Stimulated activated effector memory CD8-positive, alpha-beta T cell treated with anti-CD3 and anti-CD28 coated beads, Interleukin-12 subunit alpha, Interleukin-12 subunit beta, amount 100 ng/mL, for 72 hours (primary cell): ENCODE measurements at regions not wholly inside any gene's neighbourhood (a gene's known extent, or its start where the extent isn't known, plus 50 kb on each side); places are given as distances from the start of the nearest gene placed in this dataset.
"Not testable (repeated sequence)": the region's sequence is repeated elsewhere in the genome, so short reads cannot be mapped to it uniquely, and the experiment has no call there.

Experiments used
- ATAC-seq: fragments of 150-1000 bp; cut with Tn5 transposase; 2 replicates; pipeline ENCODE4 v1.10.0; 2021
- DNase-seq, 2 donors: peaks; one replicate each; pipeline ENCODE4 v3.0.0; 2021 to 2022; ENCODE audit warnings: low spot score in 2 of 2
- H3K27ac Mint-ChIP-seq: one replicate; pipeline ENCODE4 v1.8.0; 2022; ENCODE audit warnings: mild to moderate bottlenecking, mixed read lengths
- H3K36me3 Mint-ChIP-seq: one replicate; pipeline ENCODE4 v1.8.0; 2022; ENCODE audit warnings: mild to moderate bottlenecking, mixed read lengths
- H3K4me1 Mint-ChIP-seq: one replicate; pipeline ENCODE4 v1.8.0; 2022; ENCODE audit warnings: mixed read lengths
- H3K4me3 Mint-ChIP-seq: one replicate; pipeline ENCODE4 v1.8.0; 2022; ENCODE audit warnings: mild to moderate bottlenecking, mixed read lengths
- H3K9me3 Mint-ChIP-seq: one replicate; pipeline ENCODE4 v1.8.0; 2022; ENCODE audit warnings: mixed read lengths

GRCh38 chr13:112260108-112261055, 115.8 kb upstream of the SPACA7 start:
- Mint-ChIP-seq H3K27ac (no peak overlapping the region), H3K9me3 (peaks cover under 1% of the 10 kb centered on the region), H3K36me3 (no peaks in the 10 kb centered on the region), H3K4me1 (no peaks in the 10 kb centered on the region), H3K4me3 (no peak overlapping the region)
- peak in 1 of 2 donors; percentile 20 for DNase-seq
- ATAC-seq = no peak

- no peak for ATAC-seq
- DNase-seq = peak in 1 of 2 donors; percentile 29
- Mint-ChIP-seq H3K27ac (no peak overlapping the region), H3K36me3 (no peaks in the 10 kb centered on the region), H3K4me3 (no peak overlapping the region), H3K4me1 (no peaks in the 10 kb centered on the region), H3K9me3 (no peaks in the 10 kb centered on the region)
Observed at GRCh38 chr13:112261924-112262323, 114.2 kb upstream of the SPACA7 start.

- DNase-seq = no peak
- H3K9me3 Mint-ChIP-seq = no peaks in the 10 kb centered on the region
- H3K36me3 Mint-ChIP-seq = no peaks in the 10 kb centered on the region
- no peak overlapping the region for H3K4me3 Mint-ChIP-seq
- ATAC-seq = no peak
- no peak overlapping the region for H3K27ac Mint-ChIP-seq
- H3K4me1 Mint-ChIP-seq = no peaks in the 10 kb centered on the region
Observed at GRCh38 chr13:112263152-112263551, 113.0 kb upstream of the SPACA7 start.

GRCh38 chr13:112267660-112268059, 108.5 kb upstream of the SPACA7 start:
- Mint-ChIP-seq H3K4me3 (no peak overlapping the region), H3K9me3 (no peaks in the 10 kb centered on the region), H3K27ac (no peak overlapping the region), H3K36me3 (no peaks in the 10 kb centered on the region), H3K4me1 (no peaks in the 10 kb centered on the region)
- no peak for ATAC-seq
- no peak for DNase-seq

- Mint-ChIP-seq H3K36me3 (no peaks in the 10 kb centered on the region), H3K4me3 (no peak overlapping the region), H3K27ac (no peak overlapping the region), H3K4me1 (no peaks in the 10 kb centered on the region), H3K9me3 (no peaks in the 10 kb centered on the region)
- ATAC-seq (no peak), DNase-seq (no peak)
Observed at GRCh38 chr13:112270951-112271350, 105.2 kb upstream of the SPACA7 start.

- not testable (repeated sequence) for H3K36me3 Mint-ChIP-seq, H3K4me1 Mint-ChIP-seq, DNase-seq, ATAC-seq, H3K9me3 Mint-ChIP-seq, H3K27ac Mint-ChIP-seq, H3K4me3 Mint-ChIP-seq
Observed at GRCh38 chr13:112286733-112287132, 89.4 kb upstream of the SPACA7 start.

- H3K27ac Mint-ChIP-seq = no peak overlapping the region
- no peaks in the 10 kb centered on the region for H3K36me3 Mint-ChIP-seq
Observed at GRCh38 chr13:112320303-112320702, 55.9 kb upstream of the SPACA7 start.

GRCh38 chr13:112322557-112322956, 53.6 kb upstream of the SPACA7 start:
- DNase-seq (no peak), ATAC-seq (no peak)
- no peak overlapping the region for H3K27ac Mint-ChIP-seq
- H3K9me3 Mint-ChIP-seq = no peaks in the 10 kb centered on the region
- H3K4me1 Mint-ChIP-seq = no peaks in the 10 kb centered on the region
- H3K4me3 Mint-ChIP-seq = no peak overlapping the region
- H3K36me3 Mint-ChIP-seq = no peaks in the 10 kb centered on the region

More at GRCh38 chr13:112320303-112320702, 55.9 kb upstream of the SPACA7 start:
- ATAC-seq = no peak
- DNase-seq = no peak
- Mint-ChIP-seq H3K4me1 (no peaks in the 10 kb centered on the region), H3K9me3 (no peaks in the 10 kb centered on the region), H3K4me3 (no peak overlapping the region)

- no peaks in the 10 kb centered on the region for H3K9me3 Mint-ChIP-seq
- no peak overlapping the region for H3K4me3 Mint-ChIP-seq
- no peaks in the 10 kb centered on the region for H3K36me3 Mint-ChIP-seq
- H3K4me1 Mint-ChIP-seq = no peaks in the 10 kb centered on the region
- ATAC-seq (no peak), DNase-seq (no peak)
- no peak overlapping the region for H3K27ac Mint-ChIP-seq
Observed at GRCh38 chr13:112324116-112324515, 52.0 kb upstream of the SPACA7 start.

GRCh38 chr13:112325142-112325808, 50.9 kb upstream of the SPACA7 start:
- no peak overlapping the region for H3K27ac Mint-ChIP-seq
- H3K9me3 Mint-ChIP-seq = no peaks in the 10 kb centered on the region
- H3K4me3 Mint-ChIP-seq = no peak overlapping the region
- H3K4me1 Mint-ChIP-seq = no peaks in the 10 kb centered on the region
- ATAC-seq = no peak
- H3K36me3 Mint-ChIP-seq = no peaks in the 10 kb centered on the region
- DNase-seq = no peak

GRCh38 chr13:112325920-112326645, 50.1 kb upstream of the SPACA7 start:
- Mint-ChIP-seq H3K9me3 (no peaks in the 10 kb centered on the region), H3K4me1 (no peaks in the 10 kb centered on the region), H3K36me3 (no peaks in the 10 kb centered on the region), H3K4me3 (no peak overlapping the region), H3K27ac (no peak overlapping the region)
- ATAC-seq = no peak
- no peak for DNase-seq
